ENCODE measurements at regions not wholly inside any gene's neighbourhood (a gene's known extent, or its start where the extent isn't known, plus 50 kb on each side); places are given as distances from the start of the nearest gene placed in this dataset.

GRCh38 chr13:72514146-72514545 is 213.3 kb downstream of the MZT1 start:
- peaks cover 68% of the 10 kb centered on the region for H3K27me3 ChIP-seq (replicated peaks; ENCODE audit: insufficient read depth, low read depth, low read length, poor library complexity)
- ChIA-PET CTCF (no interaction called here), POLR2A (ENCODE audit: low non-redundant PET) (no interaction called here)
- H3K4me3 ChIP-seq (ENCODE audit: low read depth, low read length, poor library complexity, severe bottlenecking): no peak overlapping the region
- no TSS peak for BruUV-seq (replicated peaks)
- TF ChIP-seq EZH2 (IDR thresholded peaks at IDR 0.05; ENCODE audit: borderline replicate concordance, low read depth, low read length, poor library complexity, severe bottlenecking): no peak
- TF ChIP-seq, protein P1, sequence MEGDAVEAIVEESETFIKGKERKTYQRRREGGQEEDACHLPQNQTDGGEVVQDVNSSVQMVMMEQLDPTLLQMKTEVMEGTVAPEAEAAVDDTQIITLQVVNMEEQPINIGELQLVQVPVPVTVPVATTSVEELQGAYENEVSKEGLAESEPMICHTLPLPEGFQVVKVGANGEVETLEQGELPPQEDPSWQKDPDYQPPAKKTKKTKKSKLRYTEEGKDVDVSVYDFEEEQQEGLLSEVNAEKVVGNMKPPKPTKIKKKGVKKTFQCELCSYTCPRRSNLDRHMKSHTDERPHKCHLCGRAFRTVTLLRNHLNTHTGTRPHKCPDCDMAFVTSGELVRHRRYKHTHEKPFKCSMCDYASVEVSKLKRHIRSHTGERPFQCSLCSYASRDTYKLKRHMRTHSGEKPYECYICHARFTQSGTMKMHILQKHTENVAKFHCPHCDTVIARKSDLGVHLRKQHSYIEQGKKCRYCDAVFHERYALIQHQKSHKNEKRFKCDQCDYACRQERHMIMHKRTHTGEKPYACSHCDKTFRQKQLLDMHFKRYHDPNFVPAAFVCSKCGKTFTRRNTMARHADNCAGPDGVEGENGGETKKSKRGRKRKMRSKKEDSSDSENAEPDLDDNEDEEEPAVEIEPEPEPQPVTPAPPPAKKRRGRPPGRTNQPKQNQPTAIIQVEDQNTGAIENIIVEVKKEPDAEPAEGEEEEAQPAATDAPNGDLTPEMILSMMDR (conservative IDR thresholded peaks at IDR 0.05; ENCODE audit: low read depth, low read length): no peak
- H3K4me1 ChIP-seq (ENCODE audit: insufficient read depth, low read length, poor library complexity, severe bottlenecking): no peaks in the 10 kb centered on the region
- no peaks in the 10 kb centered on the region for H3K9me3 ChIP-seq (ENCODE audit: low read depth, low read length, poor library complexity, severe bottlenecking)
- H3K27ac ChIP-seq (ENCODE audit: low read depth, low read length, poor library complexity, severe bottlenecking): no peak overlapping the region
- no peak for DNase-seq (ENCODE audit: low spot score)
- H3K36me3 ChIP-seq (ENCODE audit: insufficient read depth, low read length, poor library complexity, severe bottlenecking): no peaks in the 10 kb centered on the region
- intact Hi-C loops (cut with micrococcal nuclease; ENCODE audit: unreplicated experiment): no loop called here

DNA sequence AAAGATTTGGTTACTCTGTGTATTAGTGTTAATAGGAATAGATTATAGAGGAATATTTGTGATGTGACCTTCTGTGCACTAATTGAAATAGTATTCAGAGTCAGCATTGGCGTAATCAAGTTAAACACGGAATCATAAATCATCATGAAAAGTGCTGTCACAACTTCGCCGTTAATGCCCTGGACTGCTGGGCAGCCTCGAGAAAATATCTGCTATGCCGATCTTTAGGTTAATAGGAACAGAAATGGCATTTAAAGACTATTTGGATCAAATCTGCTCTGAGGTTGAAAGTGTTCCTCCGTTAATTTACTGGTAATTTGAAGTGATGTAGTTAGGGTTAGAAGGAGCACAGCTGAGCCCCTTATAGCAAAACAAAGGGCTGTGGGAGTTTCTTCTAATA is 219.0 kb downstream of the MZT1 start:
- intact Hi-C loops (cut with micrococcal nuclease; ENCODE audit: unreplicated experiment): no loop called here
- BruUV-seq (replicated peaks): no TSS peak
- Histone ChIP-seq H3K4me1 (ENCODE audit: insufficient read depth, low read length, poor library complexity, severe bottlenecking) (no peaks in the 10 kb centered on the region), H3K27me3 (replicated peaks; ENCODE audit: insufficient read depth, low read depth, low read length, poor library complexity) (peaks cover 92% of the 10 kb centered on the region), H3K36me3 (ENCODE audit: insufficient read depth, low read length, poor library complexity, severe bottlenecking) (no peaks in the 10 kb centered on the region), H3K27ac (ENCODE audit: low read depth, low read length, poor library complexity, severe bottlenecking) (no peak overlapping the region), H3K9me3 (ENCODE audit: low read depth, low read length, poor library complexity, severe bottlenecking) (no peaks in the 10 kb centered on the region), H3K4me3 (ENCODE audit: low read depth, low read length, poor library complexity, severe bottlenecking) (no peak overlapping the region)
- no peak for DNase-seq (ENCODE audit: low spot score)
- CTCF ChIA-PET: no interaction called here
- POLR2A ChIA-PET (ENCODE audit: low non-redundant PET): no interaction called here
- TF ChIP-seq EZH2 (IDR thresholded peaks at IDR 0.05; ENCODE audit: borderline replicate concordance, low read depth, low read length, poor library complexity, severe bottlenecking): no peak
- TF ChIP-seq, protein P1 (conservative IDR thresholded peaks at IDR 0.05; ENCODE audit: low read depth, low read length): no peak

GRCh38 chr13:72507416-72508199 is 219.8 kb downstream of the MZT1 start:
- Histone ChIP-seq H3K9me3 (ENCODE audit: low read depth, low read length, poor library complexity, severe bottlenecking) (no peaks in the 10 kb centered on the region), H3K27ac (ENCODE audit: low read depth, low read length, poor library complexity, severe bottlenecking) (no peak overlapping the region), H3K27me3 (replicated peaks; ENCODE audit: insufficient read depth, low read depth, low read length, poor library complexity) (peaks cover 91% of the 10 kb centered on the region), H3K4me3 (ENCODE audit: low read depth, low read length, poor library complexity, severe bottlenecking) (peak overlapping the region; percentile 7), H3K36me3 (ENCODE audit: insufficient read depth, low read length, poor library complexity, severe bottlenecking) (no peaks in the 10 kb centered on the region), H3K4me1 (ENCODE audit: insufficient read depth, low read length, poor library complexity, severe bottlenecking) (no peaks in the 10 kb centered on the region)
- ChIA-PET CTCF (no interaction called here), POLR2A (ENCODE audit: low non-redundant PET) (no interaction called here)
- DNase-seq (ENCODE audit: low spot score): peak; percentile 24
- BruUV-seq (replicated peaks): no TSS peak
- intact Hi-C loops (cut with micrococcal nuclease; ENCODE audit: unreplicated experiment): no loop called here
- no peak for TF ChIP-seq EZH2 (IDR thresholded peaks at IDR 0.05; ENCODE audit: borderline replicate concordance, low read depth, low read length, poor library complexity, severe bottlenecking)
- TF ChIP-seq, protein P1 (conservative IDR thresholded peaks at IDR 0.05; ENCODE audit: low read depth, low read length): no peak
